ENCODE measurements at regions not wholly inside any gene's neighbourhood (a gene's known extent, or its start where the extent isn't known, plus 50 kb on each side); places are given as distances from the start of the nearest gene placed in this dataset.

GRCh38 chr2:16124881-16125613 lies 184.7 kb downstream of the MYCN start:
- DNase-seq = no peak

GRCh38 chr2:16123856-16124780 lies 183.8 kb downstream of the MYCN start:
- DNase-seq = no peak

GRCh38 chr2:16123421-16123820 lies 183.1 kb downstream of the MYCN start:
- no peak for DNase-seq

GRCh38 chr2:16122556-16122955 lies 182.2 kb downstream of the MYCN start:
- no peak for DNase-seq

GRCh38 chr2:16121986-16122390 lies 181.6 kb downstream of the MYCN start:
- no peak for DNase-seq

GRCh38 chr2:16121231-16121985 lies 181.1 kb downstream of the MYCN start:
- DNase-seq = no peak

- no peak for DNase-seq
These were observed 180.3 kb downstream of the MYCN start for GRCh38 chr2:16120591-16121180.

GRCh38 chr2:16119741-16120140 lies 179.4 kb downstream of the MYCN start:
- DNase-seq = no peak

GRCh38 chr2:16118611-16119590 lies 178.6 kb downstream of the MYCN start:
- DNase-seq = no peak

- no peak for DNase-seq
These were observed 177.7 kb downstream of the MYCN start for GRCh38 chr2:16117791-16118610.

GRCh38 chr2:16117021-16117700 lies 176.8 kb downstream of the MYCN start:
- no peak for DNase-seq

- no peak for DNase-seq
These were observed 175.8 kb downstream of the MYCN start for GRCh38 chr2:16115881-16116830.

- no peak for DNase-seq
These were observed 174.9 kb downstream of the MYCN start for GRCh38 chr2:16115291-16115690.

- no peak for DNase-seq
These were observed 174.5 kb downstream of the MYCN start for GRCh38 chr2:16114836-16115235.

- no peak for DNase-seq
These were observed 173.7 kb downstream of the MYCN start for GRCh38 chr2:16114070-16114469.

- DNase-seq = no peak
These were observed 173.2 kb downstream of the MYCN start for GRCh38 chr2:16113568-16113967.

- DNase-seq = no peak
These were observed 172.7 kb downstream of the MYCN start for GRCh38 chr2:16112972-16113560.

- no peak for DNase-seq
These were observed 172.1 kb downstream of the MYCN start for GRCh38 chr2:16112251-16112971.
